OCI-LY7 (cell line): ENCODE measurements at regions not wholly inside any gene's neighbourhood (a gene's known extent, or its start where the extent isn't known, plus 50 kb on each side); places are given as distances from the start of the nearest gene placed in this dataset.

Experiments used
- BruUV-seq: library from RNA; stranded (reverse); fragments of 400-500 nt; replicated peaks from 2 replicates; lab custom pipeline; 2021; lab: Mats Ljungman, UMichigan
- CTCF ChIA-PET: fragments of 300-600 bp; sonication (Branson Sonifier 250); formaldehyde crosslinking; loops from one replicate; lab custom pipeline; 2022; ENCODE audit warnings: antibody characterized with exemption; ENCODE audit not compliant: unreplicated experiment; lab: Charles Lee
- POLR2A ChIA-PET: fragments of 300-600 bp; sonication (Branson Sonifier 250); formaldehyde crosslinking; loops from one replicate; lab custom pipeline; 2022; ENCODE audit warnings: antibody characterized with exemption; lab: Charles Lee
- DNase-seq: peaks from one replicate; pipeline ENCODE4 v3.0.0-alpha.2; 2015; ENCODE audit warnings: low spot score
- H2AFZ ChIP-seq: fragments of 200-600 bp; sonication (generic), shearing (Covaris generic); 2 replicates; pipeline ENCODE4 v1.6.1; 2014; ENCODE audit warnings: mild to moderate bottlenecking, antibody characterized with exemption, low read length, moderate library complexity
- H3K27ac ChIP-seq: fragments of 200-600 bp; sonication (generic); 2 replicates; pipeline ENCODE4 v1.5.1; 2014; ENCODE audit warnings: mixed run types, low read depth, mild to moderate bottlenecking, moderate library complexity, low read length, inconsistent platforms; ENCODE audit not compliant: poor library complexity, severe bottlenecking
- H3K36me3 ChIP-seq: fragments of 200-600 bp; sonication (generic); 2 replicates; pipeline ENCODE4 v1.6.1; 2014; ENCODE audit warnings: mild to moderate bottlenecking, antibody characterized with exemption, low read length, moderate library complexity, mixed read lengths; ENCODE audit not compliant: insufficient read depth
- H3K4me1 ChIP-seq: fragments of 200-600 bp; sonication (generic); 2 replicates; pipeline ENCODE4 v1.5.1; 2014; ENCODE audit warnings: mild to moderate bottlenecking, low read length; ENCODE audit not compliant: insufficient read depth, poor library complexity, severe bottlenecking
- H3K4me2 ChIP-seq: fragments of 200-600 bp; sonication (generic); 2 replicates; pipeline ENCODE4 v1.6.1; 2014; ENCODE audit warnings: mild to moderate bottlenecking, low read length
- H3K4me3 ChIP-seq: fragments of 200-600 bp; sonication (generic); 2 replicates; pipeline ENCODE4 v1.5.1; 2014; ENCODE audit warnings: mild to moderate bottlenecking, low read depth, low read length; ENCODE audit not compliant: poor library complexity, severe bottlenecking
- H3K79me2 ChIP-seq: fragments of 200-600 bp; sonication (generic); 2 replicates; pipeline ENCODE4 v1.6.1; 2016; ENCODE audit warnings: low read depth, mild to moderate bottlenecking, low read length, moderate library complexity, mixed read lengths; ENCODE audit not compliant: insufficient read depth
- H3K9me2 ChIP-seq: fragments of 200-600 bp; sonication (generic); 2 replicates; pipeline ENCODE4 v1.6.1; 2016; ENCODE audit warnings: mild to moderate bottlenecking, low read length, mixed read lengths; ENCODE audit not compliant: insufficient read depth
- H3K9me3 ChIP-seq: fragments of 200-600 bp; sonication (generic); 2 replicates; pipeline ENCODE4 v1.6.1; 2014; ENCODE audit warnings: mild to moderate bottlenecking, mixed run types, low read length, mixed read lengths
- H4K20me1 ChIP-seq: fragments of 200-600 bp; sonication (generic); 2 replicates; pipeline ENCODE4 v1.6.1; 2014; ENCODE audit warnings: mild to moderate bottlenecking, antibody characterized with exemption, low read length, moderate library complexity, mixed read lengths; ENCODE audit not compliant: insufficient read depth
- EZH2phosphoT487 ChIP-seq: fragments of 200-600 bp; sonication (generic); IDR thresholded peaks from 2 replicates; pipeline ENCODE4 v1.6.1; 2018; ENCODE audit warnings: low read depth, borderline replicate concordance, mild to moderate bottlenecking, mixed run types, antibody characterized with exemption, low read length, moderate library complexity, mixed read lengths
- intact Hi-C: fragments of 100-400 bp; cut with micrococcal nuclease; formaldehyde crosslinking; loops from one replicate; pipeline ENCODE4 v1.10.0; 2022; ENCODE audit not compliant: unreplicated experiment
- TF ChIP-seq, protein P1 (sequence below): fragments of 200-600 bp; sonication (generic); conservative IDR thresholded peaks from 2 replicates; pipeline ENCODE4 v1.5.1; 2014; ENCODE audit warnings: mild to moderate bottlenecking, antibody characterized with exemption, low read length, moderate library complexity, mixed read lengths

DNA sequence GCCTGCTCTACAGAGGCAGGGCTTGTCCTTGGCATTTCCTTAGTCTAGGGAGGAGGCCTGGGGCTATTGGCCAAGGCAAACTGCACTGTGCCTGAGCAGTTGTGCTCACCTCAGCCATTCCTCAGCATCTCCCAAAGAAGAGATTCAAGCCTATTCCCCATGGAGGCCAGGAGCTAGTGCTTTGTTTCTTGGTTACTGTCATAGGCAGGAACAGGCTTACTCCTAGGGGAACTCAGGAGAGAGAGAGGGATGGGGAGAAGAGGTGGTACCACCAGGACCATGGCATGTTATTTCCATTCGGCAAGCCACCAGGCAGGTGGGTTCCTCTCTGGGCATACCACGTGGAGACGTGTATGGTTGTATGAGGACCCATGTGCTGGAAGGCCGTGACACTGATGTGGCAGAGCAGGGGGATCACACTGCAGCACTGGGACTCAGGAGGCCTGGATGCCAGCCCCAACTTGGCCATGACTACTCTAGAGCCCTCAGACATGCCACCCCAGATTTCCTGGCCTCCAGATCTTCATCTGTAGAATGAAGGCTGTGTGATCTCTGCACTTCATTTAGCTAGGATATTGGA is 233.7 kb downstream of the LOXHD1 start:
- DNase-seq, result no peak
- BruUV-seq, result no TSS peak
- Histone ChIP-seq H3K9me2 (no peaks in the 10 kb centered on the region), H4K20me1 (no peaks in the 10 kb centered on the region), H3K9me3 (no peaks in the 10 kb centered on the region), H3K79me2 (no peaks in the 10 kb centered on the region), H3K27ac (no peak overlapping the region), H3K4me1 (no peaks in the 10 kb centered on the region), H3K36me3 (no peaks in the 10 kb centered on the region), H2AFZ (no peak overlapping the region), H3K4me2 (no peak overlapping the region), H3K4me3 (no peak overlapping the region)
- intact Hi-C loops, result no loop called here
- ChIA-PET CTCF (no interaction called here), POLR2A (no interaction called here)
- no peak for TF ChIP-seq EZH2phosphoT487
- TF ChIP-seq, protein P1, sequence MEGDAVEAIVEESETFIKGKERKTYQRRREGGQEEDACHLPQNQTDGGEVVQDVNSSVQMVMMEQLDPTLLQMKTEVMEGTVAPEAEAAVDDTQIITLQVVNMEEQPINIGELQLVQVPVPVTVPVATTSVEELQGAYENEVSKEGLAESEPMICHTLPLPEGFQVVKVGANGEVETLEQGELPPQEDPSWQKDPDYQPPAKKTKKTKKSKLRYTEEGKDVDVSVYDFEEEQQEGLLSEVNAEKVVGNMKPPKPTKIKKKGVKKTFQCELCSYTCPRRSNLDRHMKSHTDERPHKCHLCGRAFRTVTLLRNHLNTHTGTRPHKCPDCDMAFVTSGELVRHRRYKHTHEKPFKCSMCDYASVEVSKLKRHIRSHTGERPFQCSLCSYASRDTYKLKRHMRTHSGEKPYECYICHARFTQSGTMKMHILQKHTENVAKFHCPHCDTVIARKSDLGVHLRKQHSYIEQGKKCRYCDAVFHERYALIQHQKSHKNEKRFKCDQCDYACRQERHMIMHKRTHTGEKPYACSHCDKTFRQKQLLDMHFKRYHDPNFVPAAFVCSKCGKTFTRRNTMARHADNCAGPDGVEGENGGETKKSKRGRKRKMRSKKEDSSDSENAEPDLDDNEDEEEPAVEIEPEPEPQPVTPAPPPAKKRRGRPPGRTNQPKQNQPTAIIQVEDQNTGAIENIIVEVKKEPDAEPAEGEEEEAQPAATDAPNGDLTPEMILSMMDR, result no peak

DNA sequence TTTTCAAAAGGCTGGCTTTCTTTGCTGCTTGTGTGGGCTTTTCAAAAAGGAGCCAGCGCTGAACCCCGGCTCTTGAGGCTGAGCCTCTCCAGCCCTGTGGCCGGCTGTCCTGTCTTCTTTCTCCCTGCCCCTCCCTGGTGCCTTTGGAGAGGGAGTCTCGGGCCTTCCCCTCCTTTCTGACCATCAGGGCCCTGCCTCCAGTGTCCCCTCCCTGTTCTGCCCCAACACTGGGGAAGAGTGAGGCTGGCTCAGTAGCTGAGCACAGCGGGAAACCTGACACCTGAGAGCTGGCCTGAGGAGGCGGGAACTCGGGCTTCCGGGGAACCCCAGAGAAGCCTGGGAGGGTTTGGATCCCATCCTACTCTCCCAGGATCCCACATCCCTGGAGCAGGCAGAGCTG is 232.1 kb downstream of the LOXHD1 start:
- CTCF ChIA-PET, result no interaction called here
- no peak overlapping the region for H3K4me2 ChIP-seq

DNA sequence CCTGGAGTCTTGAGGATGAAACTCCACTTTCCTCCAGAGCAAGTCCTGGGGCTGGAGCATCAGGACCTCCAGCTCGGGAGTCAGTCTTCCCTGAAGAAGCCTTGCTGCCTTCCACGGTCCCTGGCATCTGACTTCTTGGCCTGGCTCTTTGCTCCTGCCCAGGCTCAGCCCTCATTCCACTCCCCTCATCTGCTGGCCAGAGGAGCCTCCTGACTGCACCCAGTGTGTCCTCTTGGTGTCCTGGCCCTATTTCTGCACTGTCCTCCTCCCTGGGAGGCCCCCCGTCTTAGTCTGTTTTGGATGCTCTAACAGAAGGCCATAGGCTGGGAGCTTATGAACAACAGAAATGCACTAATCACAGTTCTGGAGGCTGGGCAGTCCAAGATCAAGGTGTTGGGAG is 231.5 kb downstream of the LOXHD1 start:
- H3K9me3 ChIP-seq, result no peaks in the 10 kb centered on the region
- CTCF ChIA-PET, result no interaction called here
- H3K27ac ChIP-seq, result no peak overlapping the region
- no peak overlapping the region for H2AFZ ChIP-seq
- H3K4me3 ChIP-seq, result no peak overlapping the region
- no TSS peak for BruUV-seq
- H3K79me2 ChIP-seq, result no peaks in the 10 kb centered on the region
- H3K9me2 ChIP-seq, result no peaks in the 10 kb centered on the region
- no peak overlapping the region for H3K4me2 ChIP-seq
- POLR2A ChIA-PET, result no interaction called here
- H3K4me1 ChIP-seq, result no peaks in the 10 kb centered on the region
- intact Hi-C loops, result no loop called here
- H3K36me3 ChIP-seq, result no peaks in the 10 kb centered on the region
- no peak for DNase-seq
- no peaks in the 10 kb centered on the region for H4K20me1 ChIP-seq
- TF ChIP-seq EZH2phosphoT487, result no peak
- TF ChIP-seq, protein P1, result no peak

More for the DNA sequence above, 232.1 kb downstream of the LOXHD1 start:
- Histone ChIP-seq H3K27ac (no peak overlapping the region), H2AFZ (no peak overlapping the region), H3K4me3 (no peak overlapping the region), H3K79me2 (no peaks in the 10 kb centered on the region), H3K36me3 (no peaks in the 10 kb centered on the region), H3K9me3 (no peaks in the 10 kb centered on the region), H4K20me1 (no peaks in the 10 kb centered on the region), H3K4me1 (no peaks in the 10 kb centered on the region), H3K9me2 (no peaks in the 10 kb centered on the region)
- TF ChIP-seq, protein P1, result no peak
- no peak for TF ChIP-seq EZH2phosphoT487
- DNase-seq, result no peak
- BruUV-seq, result no TSS peak
- intact Hi-C loops, result no loop called here
- POLR2A ChIA-PET, result no interaction called here
